ENCODE measurements at regions not wholly inside any gene's neighbourhood (a gene's known extent, or its start where the extent isn't known, plus 50 kb on each side); places are given as distances from the start of the nearest gene placed in this dataset.
A peak's percentile ranks its signal among the peaks of the same experiment; 100 is the strongest.
"Not testable (repeated sequence)": the region's sequence is repeated elsewhere in the genome, so short reads cannot be mapped to it uniquely, and the experiment has no call there.

- DNase-seq (ENCODE audit: low spot score), result peak; percentile 22
Observed at GRCh38 chr1:60916199-60916598, 166.2 kb upstream of the NFIA start.

- no peak for DNase-seq (ENCODE audit: low spot score)
Observed at GRCh38 chr1:60915441-60915840, 166.9 kb upstream of the NFIA start.

- no peak for DNase-seq (ENCODE audit: low spot score)
Observed at GRCh38 chr1:60914982-60915381, 167.4 kb upstream of the NFIA start.

DNA sequence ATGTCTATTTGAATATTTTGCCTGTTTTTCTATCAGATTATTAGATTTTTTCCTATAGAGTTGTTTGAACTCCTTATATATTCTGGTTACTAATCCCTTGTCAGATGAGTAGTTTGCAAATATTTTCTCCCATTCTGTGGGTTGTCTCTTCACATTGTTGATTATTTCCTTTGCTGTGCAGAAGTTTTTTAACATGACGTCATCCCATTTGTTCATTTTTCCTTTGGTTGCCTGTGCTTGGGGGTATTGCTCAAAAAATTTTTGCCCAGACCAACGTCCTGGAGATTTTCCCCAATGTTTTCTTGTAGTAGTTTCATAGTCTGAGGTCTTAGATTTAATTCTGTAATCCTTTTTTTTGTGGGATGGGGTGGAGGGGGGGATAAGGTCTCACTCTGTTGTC, 168.7 kb upstream of the NFIA start:
- not testable (repeated sequence) for DNase-seq (ENCODE audit: low spot score)

DNA sequence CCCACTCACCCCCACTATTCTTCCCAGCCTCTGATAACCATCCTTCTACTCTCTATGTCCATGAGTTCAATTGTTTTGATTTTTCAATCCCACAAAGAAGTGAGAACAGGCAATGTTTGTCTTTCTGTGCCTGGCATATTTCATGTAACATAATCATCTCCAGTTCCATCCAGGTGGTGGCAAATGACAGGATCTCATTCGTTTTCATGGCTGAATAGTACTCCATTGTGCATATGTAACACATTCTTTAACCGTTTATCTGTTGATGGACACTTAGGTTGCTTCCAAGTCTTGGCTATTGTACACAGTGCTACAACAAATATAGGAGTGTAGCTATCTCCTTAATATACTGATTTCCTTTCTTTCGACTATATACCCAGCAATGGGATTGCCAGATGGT, 169.3 kb upstream of the NFIA start:
- DNase-seq (ENCODE audit: low spot score), result no peak

GRCh38 chr1:60911966-60912697, 170.2 kb upstream of the NFIA start:
- DNase-seq (ENCODE audit: low spot score), result no peak

- DNase-seq (ENCODE audit: low spot score), result no peak
Observed at GRCh38 chr1:60908159-60908558, 174.2 kb upstream of the NFIA start.

- peak; percentile 72 for DNase-seq (ENCODE audit: low spot score)
Observed at GRCh38 chr1:60906526-60906925, 175.8 kb upstream of the NFIA start.

- no peak for DNase-seq (ENCODE audit: low spot score)
Observed at GRCh38 chr1:60906039-60906438, 176.3 kb upstream of the NFIA start.

DNA sequence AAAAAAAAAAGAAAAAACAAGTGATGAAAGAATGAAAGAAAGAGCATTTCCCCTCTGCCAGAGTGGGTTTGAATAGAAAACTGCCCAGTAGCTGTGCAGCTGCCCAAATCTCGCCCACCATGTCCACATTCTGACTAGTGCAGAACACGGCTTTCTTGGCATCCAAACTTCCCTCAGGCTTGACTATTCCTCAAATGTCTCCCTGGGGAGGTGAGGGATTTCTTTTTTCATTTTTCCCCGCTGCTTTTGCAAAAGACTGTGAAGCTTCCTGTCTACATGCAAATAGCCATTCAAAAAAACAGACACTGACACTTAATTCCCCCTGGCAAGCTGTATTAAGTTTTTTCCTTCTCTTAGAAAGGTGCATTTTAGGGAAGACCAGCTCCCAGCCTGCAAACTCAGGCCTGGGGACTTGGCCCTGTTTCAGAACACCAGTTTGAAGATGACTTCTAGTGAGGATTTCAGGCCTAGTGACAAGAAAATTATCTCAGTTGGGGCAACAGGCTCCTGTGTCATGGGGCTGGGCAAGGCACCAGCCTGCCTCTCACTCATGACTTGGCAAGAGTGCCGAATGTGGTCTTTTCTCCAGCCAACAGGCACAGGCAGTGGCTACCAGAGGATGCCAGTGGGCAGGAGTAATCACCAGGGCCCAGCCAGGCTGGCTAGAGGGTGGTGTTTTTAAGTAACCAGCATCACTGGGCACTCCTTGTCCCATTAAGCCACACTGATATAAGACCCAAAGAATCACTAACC, 178.1 kb upstream of the NFIA start:
- peak; percentile 89 for DNase-seq (ENCODE audit: low spot score)

DNA sequence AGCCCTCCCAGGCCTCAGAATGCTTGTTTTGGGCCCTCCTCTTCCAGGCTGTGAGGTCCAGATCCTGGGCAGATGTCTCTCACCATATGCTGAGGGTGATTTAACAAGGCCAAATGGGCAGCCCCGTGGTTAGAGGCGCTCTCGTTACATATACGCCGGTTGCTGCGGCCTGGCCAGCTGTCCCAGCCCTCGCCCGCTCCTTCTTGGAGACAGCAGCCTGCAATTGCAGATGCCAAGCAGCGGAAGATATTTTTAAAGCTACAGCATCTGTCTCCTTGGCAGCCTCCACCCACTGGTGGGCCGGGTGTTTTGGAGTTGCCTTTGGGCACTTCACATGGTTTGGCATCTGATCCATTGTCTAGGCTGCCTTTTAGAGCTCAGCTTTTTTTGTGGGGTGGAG, 178.8 kb upstream of the NFIA start:
- DNase-seq (ENCODE audit: low spot score), result peak; percentile 9

DNA sequence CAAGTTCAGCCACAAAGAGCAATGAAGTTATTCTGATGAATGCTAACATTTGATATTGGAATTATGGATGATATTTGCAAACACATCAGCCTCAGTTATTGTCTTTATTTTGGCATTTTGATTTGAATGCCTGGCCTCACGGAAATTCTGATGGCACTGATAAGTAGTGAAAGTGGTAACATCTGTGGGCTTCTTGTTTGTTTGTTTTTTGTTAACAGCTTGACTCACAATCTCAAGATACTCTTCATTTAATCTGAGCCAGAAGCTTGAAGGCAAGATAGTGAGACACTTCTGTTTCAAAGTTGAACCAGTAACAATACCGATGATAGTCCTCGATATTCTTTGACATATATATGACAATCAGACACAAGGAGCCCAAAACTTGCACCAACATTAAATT, 182.9 kb upstream of the NFIA start:
- DNase-seq (ENCODE audit: low spot score), result no peak

GRCh38 chr1:60898987-60899386, 183.4 kb upstream of the NFIA start:
- no peak for DNase-seq (ENCODE audit: low spot score)

DNA sequence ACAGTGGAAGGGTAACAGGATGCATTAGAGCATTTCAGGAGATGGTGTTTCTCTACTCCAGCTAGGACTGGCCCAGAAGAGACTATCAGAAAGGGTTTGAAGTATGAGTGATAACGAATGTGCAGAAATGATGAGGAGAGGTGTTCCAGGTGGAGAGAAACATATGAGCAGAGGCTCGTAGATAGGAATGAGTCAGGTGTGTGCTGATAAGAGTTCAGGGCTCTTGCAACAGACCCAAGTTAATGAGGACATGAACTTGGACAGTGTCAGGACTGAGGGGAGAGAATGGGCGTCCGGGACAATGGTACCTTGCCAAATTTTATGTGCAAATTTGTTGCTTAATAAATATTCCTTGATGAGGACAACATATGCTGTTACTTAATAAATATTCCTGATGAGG, 183.9 kb upstream of the NFIA start:
- DNase-seq (ENCODE audit: low spot score), result peak; percentile 18

GRCh38 chr1:60896701-60897363, 185.5 kb upstream of the NFIA start:
- DNase-seq (ENCODE audit: low spot score), result no peak

DNA sequence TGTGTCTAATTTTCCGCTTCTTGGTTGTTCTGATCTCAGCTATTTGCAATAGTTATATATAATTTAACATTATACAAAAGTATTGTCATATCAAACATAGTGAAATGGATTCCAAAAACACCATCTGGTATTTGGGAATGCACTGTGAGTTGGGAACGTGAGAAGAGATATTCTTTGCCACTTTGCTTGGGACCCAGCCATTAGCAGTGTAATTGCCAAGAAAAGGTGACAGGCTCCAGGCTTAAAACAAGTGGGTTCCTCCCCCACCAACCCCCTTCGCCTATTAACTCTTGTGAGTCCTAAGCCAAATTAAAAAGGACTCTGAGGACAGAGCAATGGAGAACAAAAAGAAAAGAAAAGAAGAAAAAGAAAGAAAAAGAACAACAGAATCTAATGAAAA, 186.7 kb upstream of the NFIA start:
- DNase-seq (ENCODE audit: low spot score), result no peak

DNA sequence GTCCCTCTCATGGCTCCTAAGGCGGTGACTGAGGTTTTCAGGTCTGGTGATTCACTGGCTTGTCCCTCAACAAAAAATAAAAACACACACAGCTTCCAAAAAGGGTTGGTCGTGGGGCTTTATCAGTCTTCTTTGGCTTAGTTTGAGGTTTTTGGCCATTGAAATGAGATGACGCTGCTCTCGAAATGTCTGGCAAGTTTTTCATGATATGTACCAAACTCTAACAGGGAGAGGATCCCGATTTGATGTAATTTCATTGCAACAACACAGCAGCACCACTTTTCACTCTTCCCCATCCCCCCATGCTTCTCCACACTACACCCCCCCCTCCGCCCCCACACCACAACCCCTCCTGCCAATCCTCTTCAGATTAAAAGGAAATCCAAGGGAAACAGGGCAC, 187.1 kb upstream of the NFIA start:
- peak; percentile 59 for DNase-seq (ENCODE audit: low spot score)

DNA sequence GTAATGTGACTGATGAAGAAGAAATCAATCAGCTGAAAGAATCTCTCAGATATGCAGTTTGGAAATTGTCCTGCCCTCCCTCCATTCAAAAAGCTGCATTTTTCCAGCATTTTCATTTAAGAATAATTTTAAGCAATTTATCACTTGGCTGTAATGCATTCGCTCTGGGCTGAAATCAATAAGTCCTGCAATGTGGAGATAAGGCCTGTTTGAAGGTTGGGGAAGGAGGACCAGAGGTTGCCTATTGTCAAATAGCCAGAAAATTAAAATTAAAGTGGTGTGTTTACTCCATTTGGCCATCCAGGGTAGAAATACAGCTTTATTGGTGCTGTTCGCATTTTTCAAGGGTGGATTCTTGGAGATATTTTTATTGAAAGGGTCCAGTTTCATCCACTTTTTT, 187.6 kb upstream of the NFIA start:
- DNase-seq (ENCODE audit: low spot score), result peak; percentile 63

DNA sequence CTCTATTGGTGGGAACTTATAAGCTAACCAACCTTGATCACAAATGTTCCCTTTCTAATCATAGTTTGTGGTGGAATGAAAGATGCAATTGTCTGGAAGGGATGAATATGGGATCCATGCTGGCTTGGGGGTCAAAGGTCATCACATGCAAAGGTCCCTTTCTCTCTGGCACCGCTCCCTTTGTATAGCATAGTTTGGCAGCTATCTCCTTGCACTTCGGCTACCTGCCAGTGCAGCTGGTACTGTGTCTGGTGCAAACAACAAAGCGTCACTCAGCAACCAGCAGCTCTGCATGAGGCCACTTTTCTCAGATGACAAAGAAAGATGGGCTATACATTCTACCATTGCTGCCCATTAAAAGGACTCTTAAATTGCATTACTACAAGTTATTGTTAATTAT, 188.2 kb upstream of the NFIA start:
- no peak for DNase-seq (ENCODE audit: low spot score)

- DNase-seq (ENCODE audit: low spot score), result no peak
Observed at GRCh38 chr1:60893136-60893930, 189.0 kb upstream of the NFIA start.

DNA sequence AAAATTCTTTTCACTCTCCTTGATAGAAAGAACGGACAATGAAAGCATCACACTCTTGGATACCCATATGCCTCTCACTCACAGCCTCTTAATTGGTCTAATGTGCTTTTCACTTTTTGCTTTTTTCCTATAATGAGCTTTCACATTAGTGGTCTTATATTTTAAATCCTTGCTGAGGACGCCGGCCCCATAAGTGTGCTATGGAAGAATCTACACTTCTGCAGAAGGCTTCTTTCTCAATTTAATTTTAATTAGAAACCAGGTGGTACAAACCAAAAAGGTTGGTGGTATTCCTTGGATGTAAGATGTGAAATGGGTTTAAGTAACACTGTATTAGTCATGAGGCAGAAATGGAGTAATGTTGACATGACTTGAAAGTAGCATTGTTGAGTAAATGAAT, 190.6 kb upstream of the NFIA start:
- no peak for DNase-seq (ENCODE audit: low spot score)

DNA sequence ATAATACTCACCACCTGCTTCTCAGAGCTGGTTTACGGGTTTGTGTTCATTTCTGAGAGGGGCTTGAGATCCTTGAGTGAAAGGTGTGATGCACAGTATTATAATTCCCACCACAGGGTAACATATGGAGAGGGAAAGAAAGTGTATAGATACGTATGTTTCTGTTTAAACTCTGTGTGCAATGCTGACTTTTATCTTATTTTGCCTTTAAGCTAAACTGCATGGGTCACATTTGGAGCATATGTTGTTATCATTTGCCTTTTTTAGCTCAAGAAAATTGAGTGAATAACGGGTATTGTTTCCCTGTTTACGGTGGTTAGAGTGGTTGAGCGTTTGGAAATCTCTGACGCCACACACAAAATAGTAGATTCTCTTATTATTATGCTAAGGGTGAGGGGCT, 191.1 kb upstream of the NFIA start:
- DNase-seq (ENCODE audit: low spot score), result no peak
